ENCODE measurements at regions not wholly inside any gene's neighbourhood (a gene's known extent, or its start where the extent isn't known, plus 50 kb on each side); places are given as distances from the start of the nearest gene placed in this dataset.
"Not testable (repeated sequence)": the region's sequence is repeated elsewhere in the genome, so short reads cannot be mapped to it uniquely, and the experiment has no call there.

- DNase-seq (ENCODE audit: low read depth) = not testable (repeated sequence)
These were observed 185.9 kb upstream of the ZNF644 start for GRCh38 chr1:91207691-91208090.

GRCh38 chr1:91204150-91204549 is 182.3 kb upstream of the ZNF644 start:
- not testable (repeated sequence) for DNase-seq (ENCODE audit: low read depth)

GRCh38 chr1:91201694-91202093 is 179.9 kb upstream of the ZNF644 start:
- DNase-seq (ENCODE audit: low read depth) = no peak

GRCh38 chr1:91201176-91201575 is 179.3 kb upstream of the ZNF644 start:
- DNase-seq (ENCODE audit: low read depth) = no peak

- no peak for DNase-seq (ENCODE audit: low read depth)
These were observed 178.8 kb upstream of the ZNF644 start for GRCh38 chr1:91200675-91201074.

- DNase-seq (ENCODE audit: low read depth) = no peak
These were observed 178.2 kb upstream of the ZNF644 start for GRCh38 chr1:91199988-91200387.

- no peak for DNase-seq (ENCODE audit: low read depth)
These were observed 169.2 kb upstream of the ZNF644 start for GRCh38 chr1:91190996-91191395.

- DNase-seq (ENCODE audit: low read depth) = no peak
These were observed 167.3 kb upstream of the ZNF644 start for GRCh38 chr1:91189096-91189495.

- DNase-seq (ENCODE audit: low read depth) = not testable (repeated sequence)
These were observed 161.0 kb upstream of the ZNF644 start for GRCh38 chr1:91182807-91183206.

- DNase-seq (ENCODE audit: low read depth) = no peak
These were observed 154.4 kb upstream of the ZNF644 start for GRCh38 chr1:91176250-91176649.

- DNase-seq (ENCODE audit: low read depth) = no peak
These were observed 152.9 kb upstream of the ZNF644 start for GRCh38 chr1:91174734-91175133.

- DNase-seq (ENCODE audit: low read depth) = no peak
These were observed 151.6 kb upstream of the ZNF644 start for GRCh38 chr1:91173346-91173890.

GRCh38 chr1:91172541-91172940 is 150.7 kb upstream of the ZNF644 start:
- DNase-seq (ENCODE audit: low read depth) = no peak

GRCh38 chr1:91171898-91172297 is 150.1 kb upstream of the ZNF644 start:
- no peak for DNase-seq (ENCODE audit: low read depth)

GRCh38 chr1:91170571-91170970 is 148.7 kb upstream of the ZNF644 start:
- DNase-seq (ENCODE audit: low read depth) = no peak

GRCh38 chr1:91166106-91166712 is 144.4 kb upstream of the ZNF644 start:
- peak; percentile 70 for DNase-seq (ENCODE audit: low read depth)

- peak; percentile 81 for DNase-seq (ENCODE audit: low read depth)
These were observed 143.3 kb upstream of the ZNF644 start for GRCh38 chr1:91165033-91165654.

GRCh38 chr1:91162613-91163012 is 140.8 kb upstream of the ZNF644 start:
- DNase-seq (ENCODE audit: low read depth) = no peak

- DNase-seq (ENCODE audit: low read depth) = no peak
These were observed 139.9 kb upstream of the ZNF644 start for GRCh38 chr1:91161749-91162148.

GRCh38 chr1:91161166-91161565 is 139.3 kb upstream of the ZNF644 start:
- no peak for DNase-seq (ENCODE audit: low read depth)

- DNase-seq (ENCODE audit: low read depth) = no peak
These were observed 138.7 kb upstream of the ZNF644 start for GRCh38 chr1:91160363-91161075.

- DNase-seq (ENCODE audit: low read depth) = no peak
These were observed 131.5 kb upstream of the ZNF644 start for GRCh38 chr1:91153341-91153740.

- no peak for DNase-seq (ENCODE audit: low read depth)
These were observed 130.5 kb upstream of the ZNF644 start for GRCh38 chr1:91152331-91152730.

Measured in Daoy (cell line).